Colon (tissue), 2 donors: ENCODE measurements at regions not wholly inside any gene's neighbourhood (a gene's known extent, or its start where the extent isn't known, plus 50 kb on each side); places are given as distances from the start of the nearest gene placed in this dataset.
"Not testable (repeated sequence)": the region's sequence is repeated elsewhere in the genome, so short reads cannot be mapped to it uniquely, and the experiment has no call there.

ENCODE experiments used
- FAIRE-seq: peaks from 2 replicates; lab custom pipeline; 2012; peaks lifted over from hg19 to GRCh38; lab: Jason Lieb, UNC
- donor health status: control.
- donor health status: control.

DNA sequence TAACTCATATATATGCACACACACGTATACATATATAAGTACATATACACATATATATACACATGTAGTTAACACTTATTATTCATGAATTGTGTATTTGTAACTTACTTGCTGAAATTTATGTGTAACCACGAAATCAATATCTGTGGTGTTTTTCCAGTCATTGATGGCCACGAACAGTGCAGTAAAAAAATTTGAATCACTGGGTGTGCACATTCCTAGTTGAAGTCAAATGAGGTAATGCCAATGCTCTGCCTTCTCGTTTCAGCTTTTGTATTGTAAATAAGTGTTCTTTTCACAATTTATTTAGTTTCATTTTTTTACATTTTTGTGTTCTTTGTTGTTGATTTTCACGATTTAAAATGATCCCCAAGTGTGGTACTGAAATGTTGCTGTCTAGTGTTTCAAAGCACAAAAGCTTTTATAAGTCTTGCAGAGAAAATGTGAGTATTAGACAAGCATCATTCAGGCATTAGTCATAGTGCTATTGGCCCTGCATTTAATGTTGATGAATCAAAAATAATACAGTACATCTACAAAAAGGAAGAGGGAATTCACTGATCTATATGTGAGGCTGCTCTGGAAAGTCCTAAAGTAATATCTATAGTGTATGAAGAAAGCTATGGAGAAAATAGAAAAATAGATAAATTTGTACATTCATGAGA lies 419.0 kb downstream of the DSC3 start:
- no peak for FAIRE-seq

DNA sequence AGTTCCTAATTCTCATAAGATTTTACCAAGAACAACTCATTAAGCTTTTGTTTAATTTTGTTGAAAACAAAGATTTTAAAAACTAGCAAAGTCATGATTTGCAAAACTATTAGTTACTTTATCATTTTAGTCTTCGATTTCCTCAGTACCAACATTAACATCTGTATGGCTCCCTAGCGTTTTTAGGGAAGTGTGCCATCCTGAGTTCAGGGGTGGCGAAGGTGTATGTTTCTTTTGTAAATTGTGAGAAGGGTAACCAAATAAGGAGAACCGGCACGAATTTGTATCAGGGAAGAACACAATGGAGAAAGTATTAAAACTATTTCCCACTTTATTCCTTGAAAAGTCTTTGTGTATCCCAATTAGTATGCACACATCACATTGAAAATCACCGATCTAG lies 419.9 kb downstream of the DSC3 start:
- no peak for FAIRE-seq

DNA sequence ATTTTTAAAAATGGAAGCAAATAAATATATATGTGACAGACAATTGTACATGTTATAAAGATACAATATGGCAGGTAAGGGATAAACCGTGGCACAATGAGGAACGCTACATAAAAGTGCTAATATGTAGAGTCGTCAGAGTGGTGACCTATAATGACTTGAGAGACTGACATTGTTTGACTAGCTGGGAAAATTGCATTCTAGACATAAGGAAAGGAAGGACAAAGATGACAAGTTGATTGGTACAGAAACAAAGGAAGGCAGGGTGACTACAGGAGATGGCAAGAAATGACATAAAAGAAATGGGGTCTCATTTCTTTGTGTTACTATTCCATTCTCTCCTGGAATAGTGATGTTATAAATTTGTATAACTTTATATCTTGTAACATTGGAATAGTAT lies 420.4 kb downstream of the DSC3 start:
- FAIRE-seq = no peak

- FAIRE-seq = no peak
These were observed 424.0 kb downstream of the DSC3 start for GRCh38 chr18:30618567-30618966.

- no peak for FAIRE-seq
These were observed 426.1 kb downstream of the DSC3 start for GRCh38 chr18:30616414-30616813.

DNA sequence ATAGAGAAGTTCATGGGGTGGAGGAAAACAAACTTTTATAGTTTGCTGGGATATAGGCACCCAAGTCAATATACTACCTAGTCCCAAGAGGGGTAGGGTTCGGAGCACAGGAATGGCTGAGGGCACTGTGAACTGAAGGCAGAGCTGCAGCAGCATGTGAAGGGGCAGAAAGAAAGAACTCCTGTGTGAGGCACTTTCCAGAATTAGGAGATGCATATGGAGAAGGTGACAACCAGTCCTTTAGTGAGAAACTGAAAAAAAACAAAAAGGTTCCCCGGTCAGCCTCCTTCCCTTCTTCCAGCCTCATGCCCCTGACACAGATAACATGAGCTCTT lies 429.1 kb downstream of the DSC3 start:
- FAIRE-seq = no peak

- FAIRE-seq = no peak
These were observed 441.0 kb downstream of the DSC3 start for GRCh38 chr18:30601541-30601940.

GRCh38 chr18:30597202-30597601 lies 445.3 kb downstream of the DSC3 start:
- no peak for FAIRE-seq

DNA sequence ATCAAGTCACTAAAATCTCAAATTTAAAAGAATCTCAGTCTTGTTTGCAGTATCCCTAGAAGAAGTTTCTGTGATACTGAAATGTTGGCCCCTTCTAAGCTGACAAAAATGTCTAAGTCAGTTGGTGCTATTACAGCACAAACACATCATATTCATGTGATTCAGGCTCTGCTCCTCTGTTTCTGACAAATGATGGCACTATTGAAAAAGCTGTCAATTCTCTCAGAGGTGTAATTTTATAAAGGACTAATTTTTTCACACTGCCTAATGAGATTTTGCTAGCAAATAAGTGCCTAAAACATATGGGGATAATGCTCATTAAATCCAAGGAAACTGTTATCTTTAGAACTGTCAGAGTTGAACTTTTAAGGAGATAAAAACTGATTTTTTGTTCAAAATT lies 445.9 kb downstream of the DSC3 start:
- no peak for FAIRE-seq

DNA sequence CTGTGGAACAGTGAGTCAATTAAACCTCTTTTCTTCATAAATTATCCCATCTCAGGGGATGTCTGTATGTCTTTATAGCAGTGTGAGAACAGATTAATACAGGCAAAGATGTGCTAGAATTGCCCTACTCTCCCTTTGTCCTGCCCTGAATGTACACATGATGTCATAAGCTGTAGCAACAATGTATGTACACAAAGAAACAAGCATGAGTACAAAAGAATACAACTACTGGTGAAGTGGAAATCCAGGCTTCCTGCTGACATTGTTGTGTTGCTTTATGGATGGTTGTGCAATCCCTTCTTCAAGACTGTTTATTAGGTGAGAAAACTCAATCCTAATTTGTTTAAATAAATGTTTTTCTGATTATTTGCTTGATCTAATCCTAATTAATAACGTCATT lies 446.6 kb downstream of the DSC3 start:
- FAIRE-seq = no peak

GRCh38 chr18:30594911-30595310 lies 447.6 kb downstream of the DSC3 start:
- not testable (repeated sequence) for FAIRE-seq

- FAIRE-seq = peak; percentile 24
These were observed 451.1 kb downstream of the DSC3 start for GRCh38 chr18:30591462-30591861.

DNA sequence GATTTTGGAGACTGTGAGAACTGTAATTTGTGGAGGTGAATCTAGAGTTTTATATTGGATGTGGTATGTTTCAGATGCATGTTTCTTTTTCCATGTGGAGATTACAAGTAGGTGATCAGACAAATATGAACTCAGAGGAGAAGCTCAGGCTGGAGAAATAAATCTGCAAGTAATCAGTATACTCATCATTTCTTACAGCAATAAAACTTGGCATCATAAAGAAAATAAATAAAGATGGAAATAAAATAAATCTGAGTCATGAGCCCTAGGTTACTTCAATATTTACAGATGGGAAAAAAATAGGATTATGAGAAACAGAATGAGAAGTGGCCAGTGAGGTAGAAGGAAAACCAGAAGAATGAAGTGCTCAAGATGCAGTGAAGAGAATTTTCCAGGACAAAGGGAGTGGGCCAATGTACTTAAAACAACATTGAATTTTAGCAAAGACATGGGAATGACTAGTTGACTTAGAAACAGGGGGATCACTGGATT lies 453.8 kb downstream of the DSC3 start:
- no peak for FAIRE-seq

DNA sequence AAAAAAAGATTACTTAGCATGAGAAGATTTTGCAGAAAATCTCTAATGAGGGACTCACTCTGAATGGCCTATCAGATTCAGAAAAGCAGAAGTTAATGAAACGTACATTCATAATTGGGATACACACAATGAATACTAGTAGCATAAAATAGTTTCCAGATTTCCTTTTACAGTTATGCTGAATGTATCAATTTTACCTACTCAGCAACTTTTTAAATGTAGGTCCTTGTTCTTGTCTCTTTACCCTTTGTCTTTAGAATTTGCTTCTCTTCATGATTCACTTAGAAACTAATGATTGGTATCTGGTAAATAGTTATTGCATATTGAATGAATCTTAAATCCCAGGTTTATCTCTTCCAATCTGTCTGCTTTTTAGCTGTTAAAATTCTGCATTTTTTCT lies 458.8 kb downstream of the DSC3 start:
- no peak for FAIRE-seq

- no peak for FAIRE-seq
These were observed 460.5 kb downstream of the DSC3 start for GRCh38 chr18:30582078-30582477.

DNA sequence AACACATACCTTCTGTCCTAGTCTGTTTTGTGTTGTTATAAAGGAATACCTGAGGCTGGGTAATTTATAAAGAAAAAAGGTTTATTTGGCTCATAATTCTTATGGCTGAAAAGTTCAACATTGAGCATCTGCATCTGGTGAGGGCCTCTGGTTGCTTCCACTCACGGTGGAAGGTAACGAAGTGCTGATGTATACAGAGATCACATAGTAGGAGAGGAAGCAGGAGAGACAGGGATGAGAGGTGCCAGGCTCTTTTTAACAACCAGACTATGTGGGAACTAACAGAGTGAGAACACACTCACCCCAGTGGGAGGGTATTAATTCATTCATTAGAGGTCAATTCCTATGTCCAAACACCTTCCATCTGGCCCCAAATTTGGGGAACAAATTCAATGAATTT lies 463.8 kb downstream of the DSC3 start:
- no peak for FAIRE-seq

DNA sequence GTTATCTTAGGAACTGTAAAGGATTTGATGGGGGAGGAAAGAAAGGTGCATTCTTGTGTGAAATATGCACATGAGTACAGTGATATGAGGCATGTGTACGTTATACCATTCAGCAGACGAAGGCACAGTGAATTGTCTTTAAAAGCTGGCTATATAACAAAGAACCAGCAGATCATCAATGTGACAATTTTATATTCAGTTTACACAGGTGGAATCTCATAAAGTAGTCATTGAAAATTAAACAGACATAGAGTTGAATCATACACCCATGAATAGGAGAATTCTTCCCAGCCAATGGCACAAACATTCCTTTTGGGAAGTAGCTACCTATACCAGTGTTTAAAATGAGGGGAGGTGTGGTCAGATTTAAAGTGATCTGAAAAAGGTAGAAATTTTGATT lies 470.3 kb downstream of the DSC3 start:
- FAIRE-seq = no peak

DNA sequence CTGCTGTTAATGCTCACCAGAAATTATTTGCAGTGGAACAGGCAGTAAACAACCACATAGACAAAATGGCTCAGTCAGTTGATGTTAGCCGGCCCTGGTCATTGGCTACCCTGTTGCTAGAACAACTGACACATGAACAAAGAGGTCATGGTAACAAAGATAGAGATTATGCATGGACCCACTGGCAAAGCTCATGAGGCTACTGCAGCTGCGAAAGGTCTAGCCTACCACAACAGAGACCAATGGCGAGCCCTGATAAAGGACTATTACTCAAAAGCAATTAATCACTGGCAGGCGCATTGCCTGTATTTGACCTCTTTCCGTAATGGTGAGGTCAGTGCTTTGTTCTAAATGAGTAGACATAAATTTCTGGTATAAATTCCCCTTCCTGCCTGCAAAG lies 474.2 kb downstream of the DSC3 start:
- FAIRE-seq = no peak

DNA sequence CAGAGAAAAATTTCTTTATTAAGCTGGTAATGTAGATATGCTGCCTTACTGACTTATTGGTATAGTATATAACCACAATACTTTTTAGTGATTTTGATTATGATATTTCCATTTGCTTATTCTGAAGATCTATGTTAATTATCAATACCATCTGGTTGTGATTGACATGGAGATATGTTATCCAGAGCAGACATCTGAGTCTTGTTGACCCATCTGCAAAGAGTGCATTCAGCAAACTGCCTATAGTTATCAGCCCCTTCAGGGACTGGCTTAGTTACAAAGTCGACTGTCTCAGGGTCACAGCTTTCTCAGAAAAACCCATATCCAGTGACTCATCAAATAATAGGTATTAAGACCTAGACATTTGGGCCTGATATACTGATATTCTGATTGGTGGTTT lies 475.7 kb downstream of the DSC3 start:
- FAIRE-seq = no peak

- FAIRE-seq = no peak
These were observed 480.3 kb downstream of the DSC3 start for GRCh38 chr18:30562231-30562630.

DNA sequence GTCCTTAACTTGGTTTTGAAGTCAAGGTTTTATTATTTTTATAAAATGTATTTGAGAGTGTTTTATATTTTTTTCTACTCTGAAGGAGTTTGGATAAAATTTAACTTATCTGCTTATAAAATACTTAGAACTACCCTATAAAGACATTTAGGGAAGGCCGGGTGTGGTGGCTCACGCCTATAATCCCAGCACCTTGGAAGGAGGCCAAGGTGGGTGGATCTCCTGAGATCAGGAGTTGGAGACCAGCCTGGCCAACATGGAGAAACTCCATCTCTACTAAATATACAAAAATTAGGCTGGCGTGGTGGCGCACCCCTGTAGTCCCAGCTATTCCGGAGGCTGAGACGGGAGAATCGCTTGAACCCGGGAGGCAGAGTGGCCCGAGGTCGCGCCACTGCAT lies 486.4 kb downstream of the DSC3 start:
- FAIRE-seq = no peak

GRCh38 chr18:30545393-30545792 lies 497.1 kb downstream of the DSC3 start:
- no peak for FAIRE-seq

DNA sequence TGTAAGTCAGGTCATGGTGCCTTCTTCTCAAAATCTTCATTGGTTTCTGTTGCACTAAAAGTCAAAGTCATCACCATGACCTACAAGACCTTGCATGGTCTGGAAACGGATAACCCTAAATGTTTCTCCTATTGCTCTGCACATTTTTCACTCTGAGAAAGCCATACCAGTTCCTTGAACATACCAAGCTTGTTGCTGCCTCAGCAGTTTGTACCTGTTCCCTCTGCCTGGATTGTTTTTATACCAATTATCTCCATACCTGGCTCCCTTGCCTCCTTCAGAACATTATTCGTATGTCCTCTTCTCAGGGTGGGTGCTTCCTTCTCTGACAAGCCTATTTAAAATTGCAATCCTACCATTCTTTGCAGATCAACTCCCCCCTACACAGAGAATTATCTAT lies 498.4 kb downstream of the DSC3 start:
- FAIRE-seq = no peak

GRCh38 chr18:30533716-30534115 lies 508.8 kb downstream of the DSC3 start:
- FAIRE-seq = no peak

- no peak for FAIRE-seq
These were observed 514.6 kb downstream of the DSC3 start for GRCh38 chr18:30527917-30528316.
